Glomerular endothelial cell (primary cell): ENCODE measurements at regions not wholly inside any gene's neighbourhood (a gene's known extent, or its start where the extent isn't known, plus 50 kb on each side); places are given as distances from the start of the nearest gene placed in this dataset.

Experiments
- DNase-seq: peaks from one replicate; pipeline ENCODE4 v3.0.0-alpha.2; 2011; ENCODE audit warnings: low read depth, low spot score; ENCODE audit errors: extremely low read depth

- DNase-seq: no peak
Observed at GRCh38 chr9:28882529-28882928, 1309.2 kb upstream of the C9orf72 start.

DNA sequence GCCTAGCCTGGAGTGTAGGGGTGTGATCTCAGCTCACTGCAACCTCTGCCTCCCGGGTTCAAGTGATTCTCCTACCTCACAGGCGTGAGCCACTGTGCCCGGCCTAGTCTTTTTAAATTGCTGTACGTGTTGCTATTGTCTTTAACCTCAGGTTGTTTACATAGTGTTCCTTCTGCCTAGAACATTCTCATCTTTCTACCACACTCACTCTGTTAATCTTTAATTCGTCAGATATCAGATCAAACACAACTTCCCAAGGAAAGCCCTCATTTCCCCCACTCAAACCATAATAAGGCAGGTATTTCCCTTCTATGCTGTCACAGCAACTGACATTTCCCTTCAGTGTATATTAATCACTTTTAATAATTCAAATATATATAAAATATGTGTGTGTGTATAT is 1310.0 kb upstream of the C9orf72 start:
- DNase-seq: no peak

GRCh38 chr9:28887188-28887884 is 1314.1 kb upstream of the C9orf72 start:
- no peak for DNase-seq

DNA sequence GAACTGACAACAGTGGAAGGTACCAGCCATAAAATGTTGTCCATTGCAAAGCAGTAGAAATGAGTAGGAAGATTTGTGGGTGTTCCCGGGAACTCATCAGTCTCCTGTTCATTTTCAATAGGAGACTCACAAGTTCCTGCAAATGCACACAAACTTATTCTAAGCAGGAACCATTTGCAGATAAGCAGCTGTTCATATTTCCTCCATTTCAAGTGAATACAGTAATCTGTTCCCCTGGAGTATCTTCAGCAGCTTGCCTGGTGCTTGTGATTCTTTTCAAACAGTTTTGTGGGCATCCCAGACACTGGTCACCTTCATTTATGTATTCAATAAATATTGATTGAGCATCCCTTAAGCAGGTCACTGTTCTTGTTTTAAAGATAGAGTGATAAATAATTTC is 1315.5 kb upstream of the C9orf72 start:
- no peak for DNase-seq

GRCh38 chr9:28892538-28892937 is 1319.3 kb upstream of the C9orf72 start:
- no peak for DNase-seq

- DNase-seq: no peak
Observed at GRCh38 chr9:28899267-28899666, 1326.0 kb upstream of the C9orf72 start.

DNA sequence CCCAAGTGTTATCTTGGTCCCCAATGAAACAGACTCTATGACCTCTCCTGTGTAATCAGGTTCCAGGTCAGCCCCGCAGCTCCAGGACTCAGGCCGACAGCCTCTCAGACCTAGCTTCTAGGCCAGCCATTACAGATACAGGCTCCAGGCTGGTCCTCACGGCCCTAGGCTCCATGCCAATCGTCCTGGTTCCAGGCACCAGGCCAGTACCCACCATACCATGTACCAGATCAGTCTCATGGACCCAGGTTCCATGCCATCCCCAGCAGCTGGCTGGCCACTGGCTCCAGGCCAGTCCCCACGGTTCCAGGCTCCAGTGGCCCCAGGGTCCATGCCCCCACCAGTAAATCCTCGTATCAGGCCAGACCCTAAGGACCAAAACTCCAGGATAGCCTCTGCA is 1326.6 kb upstream of the C9orf72 start:
- no peak for DNase-seq

DNA sequence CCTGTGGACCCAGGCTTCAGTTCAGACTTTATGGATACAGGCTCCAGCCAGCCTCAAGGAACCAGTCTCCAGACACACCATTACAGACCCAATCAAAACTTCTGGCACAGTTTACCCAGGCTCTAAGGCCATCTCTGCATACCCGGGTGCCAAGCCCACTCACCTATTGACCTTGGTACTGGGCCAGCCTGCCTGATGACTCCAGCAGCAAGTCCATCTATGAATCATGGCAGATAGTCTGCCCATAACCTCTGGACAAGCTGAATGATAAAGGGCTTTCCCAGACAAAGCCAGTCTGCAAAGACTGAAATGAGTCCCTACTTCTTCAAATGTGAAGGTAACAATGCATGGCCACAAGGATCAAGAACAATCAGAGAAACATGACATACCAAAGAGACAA is 1327.1 kb upstream of the C9orf72 start:
- no peak for DNase-seq

- DNase-seq: no peak
Observed at GRCh38 chr9:28909526-28909925, 1336.2 kb upstream of the C9orf72 start.

GRCh38 chr9:28912621-28913020 is 1339.3 kb upstream of the C9orf72 start:
- no peak for DNase-seq

DNA sequence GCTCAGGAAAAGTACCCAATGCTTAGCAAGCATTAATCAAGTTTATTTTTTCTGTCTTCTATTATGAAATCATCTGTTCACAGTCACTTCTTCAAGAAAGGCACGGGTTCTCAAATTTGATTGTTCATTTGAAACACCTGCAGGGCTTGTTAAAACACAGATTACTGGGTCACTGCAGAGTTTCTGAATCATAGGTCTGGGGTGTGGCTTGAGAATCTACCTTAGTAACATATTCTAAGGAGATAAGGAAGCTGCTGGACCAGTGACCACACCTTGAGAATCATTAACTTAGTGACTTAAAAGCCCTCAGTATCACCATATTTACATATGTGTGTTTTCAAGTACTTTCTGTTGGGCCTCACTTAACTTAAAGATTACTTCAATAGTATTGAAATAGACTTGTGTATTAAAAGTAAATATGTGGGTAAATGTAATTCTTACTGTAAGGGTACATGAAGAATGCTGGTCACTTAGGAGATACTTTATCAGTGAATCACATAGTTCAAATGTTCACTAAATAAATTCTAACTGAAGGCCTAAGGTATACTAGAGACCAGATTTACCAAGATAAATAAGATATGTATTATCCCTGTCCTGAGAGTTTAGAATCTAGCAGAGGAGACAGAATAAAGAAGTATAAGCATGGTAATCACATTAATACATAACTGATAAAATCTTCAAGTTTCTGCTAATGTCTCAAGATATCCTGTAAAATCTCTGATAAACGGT is 1342.1 kb upstream of the C9orf72 start:
- DNase-seq: no peak

DNA sequence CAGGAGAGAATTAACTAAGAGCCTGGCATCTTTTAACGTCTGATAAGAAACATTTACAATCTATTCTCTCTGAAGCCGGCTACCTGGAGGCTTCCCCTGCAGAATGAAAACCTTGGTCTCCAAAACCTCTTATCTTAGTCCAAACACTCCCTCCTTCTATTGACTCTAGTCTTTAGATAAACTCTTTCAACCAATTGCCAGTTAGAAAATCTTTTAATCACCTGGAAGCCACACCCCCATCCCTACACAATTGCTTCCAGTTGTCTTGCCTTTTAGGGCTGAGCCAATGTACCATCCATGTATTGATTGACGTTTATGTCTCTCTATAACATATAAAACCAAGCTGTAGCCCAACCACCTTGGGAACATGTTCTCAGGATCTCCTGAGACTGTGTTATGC is 1343.1 kb upstream of the C9orf72 start:
- DNase-seq: no peak

- no peak for DNase-seq
Observed at GRCh38 chr9:28921857-28922500, 1348.7 kb upstream of the C9orf72 start.

GRCh38 chr9:28922891-28923290 is 1349.6 kb upstream of the C9orf72 start:
- DNase-seq: no peak

GRCh38 chr9:28923351-28923750 is 1350.1 kb upstream of the C9orf72 start:
- DNase-seq: no peak

- DNase-seq: no peak
Observed at GRCh38 chr9:28925157-28925556, 1351.9 kb upstream of the C9orf72 start.

GRCh38 chr9:28926306-28926705 is 1353.0 kb upstream of the C9orf72 start:
- no peak for DNase-seq

GRCh38 chr9:28927691-28928090 is 1354.4 kb upstream of the C9orf72 start:
- no peak for DNase-seq

GRCh38 chr9:28929433-28929832 is 1356.2 kb upstream of the C9orf72 start:
- no peak for DNase-seq

- no peak for DNase-seq
Observed at GRCh38 chr9:28930766-28931165, 1357.5 kb upstream of the C9orf72 start.

- DNase-seq: no peak
Observed at GRCh38 chr9:28934111-28934510, 1360.8 kb upstream of the C9orf72 start.

- no peak for DNase-seq
Observed at GRCh38 chr9:28938981-28939380, 1365.7 kb upstream of the C9orf72 start.
